Urinary bladder (tissue), 3 donors: ENCODE measurements at regions not wholly inside any gene's neighbourhood (a gene's known extent, or its start where the extent isn't known, plus 50 kb on each side); places are given as distances from the start of the nearest gene placed in this dataset.

Experiments used
- DNase-seq: peaks from one replicate; pipeline ENCODE4 v3.0.0-alpha.2; 2015; ENCODE audit errors: extremely low spot score
- H3K27ac ChIP-seq: one replicate; pipeline ENCODE4 v1.5.1; 2013; ENCODE audit warnings: low read depth, mild to moderate bottlenecking, moderate library complexity
- H3K36me3 ChIP-seq: one replicate; pipeline ENCODE4 v1.6.1; 2013; ENCODE audit warnings: mild to moderate bottlenecking, moderate library complexity; ENCODE audit not compliant: insufficient read depth
- H3K4me1 ChIP-seq: one replicate; pipeline ENCODE4 v1.6.1; 2013; ENCODE audit warnings: mild to moderate bottlenecking, moderate library complexity; ENCODE audit not compliant: insufficient read depth
- H3K4me3 ChIP-seq: one replicate; pipeline ENCODE4 v1.5.1; 2013; ENCODE audit warnings: low read depth, low read length
- WGBS: extraction: QIAGEN DNeasy Blood & Tissue Kit; methylation state at CpG from one replicate; pipeline ENCODE4 v1.1.7; 2013; 5-methylcytosine and 5-hydroxymethylcytosine counted together
- donor health status: healthy with polysubstance abuse.
- donor health status: healthy.

- Histone ChIP-seq H3K4me1 (no peaks in the 10 kb centered on the region), H3K27ac (no peak overlapping the region), H3K36me3 (no peaks in the 10 kb centered on the region), H3K4me3 (no peak overlapping the region)
- DNase-seq = no peak
- 90% methylated on average over 6 of the region's 6 CpGs for WGBS
Measured at GRCh38 chr3:187983484-187984124, 170.4 kb upstream of the LPP start.

GRCh38 chr3:187985647-187986046 is 168.3 kb upstream of the LPP start:
- Histone ChIP-seq H3K36me3 (no peaks in the 10 kb centered on the region), H3K27ac (no peak overlapping the region), H3K4me1 (no peaks in the 10 kb centered on the region), H3K4me3 (no peak overlapping the region)
- WGBS = 85% methylated on average over 2 of the region's 2 CpGs
- DNase-seq = no peak

- no peak overlapping the region for H3K27ac ChIP-seq
- DNase-seq = no peak
- 63% methylated on average over 5 of the region's 5 CpGs for WGBS
Measured at GRCh38 chr3:187986514-187986934, 167.4 kb upstream of the LPP start.

GRCh38 chr3:187987187-187987586 is 166.8 kb upstream of the LPP start:
- Histone ChIP-seq H3K4me3 (no peak overlapping the region), H3K36me3 (no peaks in the 10 kb centered on the region), H3K4me1 (no peaks in the 10 kb centered on the region), H3K27ac (no peak overlapping the region)
- DNase-seq = no peak
- WGBS = 84% methylated on average over 3 of the region's 3 CpGs

More at GRCh38 chr3:187986514-187986934, 167.4 kb upstream of the LPP start:
- Histone ChIP-seq H3K4me1 (no peaks in the 10 kb centered on the region), H3K36me3 (no peaks in the 10 kb centered on the region), H3K4me3 (no peak overlapping the region)

GRCh38 chr3:187987924-187988323 is 166.0 kb upstream of the LPP start:
- 87% methylated on average over 4 of the region's 4 CpGs for WGBS
- no peak overlapping the region for H3K4me3 ChIP-seq
- no peaks in the 10 kb centered on the region for H3K4me1 ChIP-seq
- H3K36me3 ChIP-seq = no peaks in the 10 kb centered on the region
- H3K27ac ChIP-seq = no peak overlapping the region
- DNase-seq = no peak

GRCh38 chr3:187989575-187990153 is 164.3 kb upstream of the LPP start:
- no peak for DNase-seq
- WGBS = 63% methylated on average over 10 of the region's 10 CpGs
- Histone ChIP-seq H3K4me3 (no peak overlapping the region), H3K4me1 (no peaks in the 10 kb centered on the region), H3K27ac (no peak overlapping the region), H3K36me3 (no peaks in the 10 kb centered on the region)

- H3K27ac ChIP-seq = no peak overlapping the region
- H3K4me3 ChIP-seq = no peak overlapping the region
- no peaks in the 10 kb centered on the region for H3K36me3 ChIP-seq
- H3K4me1 ChIP-seq = no peaks in the 10 kb centered on the region
- no peak for DNase-seq
Measured at GRCh38 chr3:187992609-187993008, 161.3 kb upstream of the LPP start.

GRCh38 chr3:187994221-187995042 is 159.5 kb upstream of the LPP start:
- H3K4me3 ChIP-seq = no peak overlapping the region
- no peaks in the 10 kb centered on the region for H3K4me1 ChIP-seq
- H3K27ac ChIP-seq = no peak overlapping the region
- DNase-seq = no peak
- 91% methylated on average over 4 of the region's 4 CpGs for WGBS
- no peaks in the 10 kb centered on the region for H3K36me3 ChIP-seq

- no peak for DNase-seq
- H3K4me1 ChIP-seq = no peaks in the 10 kb centered on the region
- no peak overlapping the region for H3K27ac ChIP-seq
- no peaks in the 10 kb centered on the region for H3K36me3 ChIP-seq
- no peak overlapping the region for H3K4me3 ChIP-seq
Measured at GRCh38 chr3:187995043-187995400, 158.9 kb upstream of the LPP start.

GRCh38 chr3:187995667-187996066 is 158.3 kb upstream of the LPP start:
- H3K4me3 ChIP-seq = no peak overlapping the region
- no peaks in the 10 kb centered on the region for H3K36me3 ChIP-seq
- peaks cover 2% of the 10 kb centered on the region for H3K4me1 ChIP-seq
- H3K27ac ChIP-seq = no peak overlapping the region
- DNase-seq = no peak

- peaks cover 2% of the 10 kb centered on the region for H3K4me1 ChIP-seq
- H3K4me3 ChIP-seq = no peak overlapping the region
- no peaks in the 10 kb centered on the region for H3K36me3 ChIP-seq
- 93% methylated on average over 2 of the region's 2 CpGs for WGBS
- H3K27ac ChIP-seq = no peak overlapping the region
- DNase-seq = no peak
Measured at GRCh38 chr3:187996609-187997008, 157.3 kb upstream of the LPP start.

GRCh38 chr3:187997490-187997889 is 156.5 kb upstream of the LPP start:
- DNase-seq = no peak
- Histone ChIP-seq H3K27ac (no peak overlapping the region), H3K36me3 (no peaks in the 10 kb centered on the region), H3K4me1 (peaks cover 2% of the 10 kb centered on the region), H3K4me3 (no peak overlapping the region)
- 85% methylated on average over 5 of the region's 5 CpGs for WGBS

- 94% methylated on average over 9 of the region's 9 CpGs for WGBS
- Histone ChIP-seq H3K36me3 (no peaks in the 10 kb centered on the region), H3K4me3 (no peak overlapping the region), H3K27ac (no peak overlapping the region), H3K4me1 (peaks cover 2% of the 10 kb centered on the region)
- no peak for DNase-seq
Measured at GRCh38 chr3:187997946-187998561, 155.9 kb upstream of the LPP start.

GRCh38 chr3:187998611-187999010 is 155.3 kb upstream of the LPP start:
- H3K4me1 ChIP-seq = peaks cover 2% of the 10 kb centered on the region
- 79% methylated on average over 3 of the region's 3 CpGs for WGBS
- H3K27ac ChIP-seq = no peak overlapping the region
- DNase-seq = no peak
- H3K36me3 ChIP-seq = no peaks in the 10 kb centered on the region
- H3K4me3 ChIP-seq = no peak overlapping the region
